ENCODE measurements at regions not wholly inside any gene's neighbourhood (a gene's known extent, or its start where the extent isn't known, plus 50 kb on each side); places are given as distances from the start of the nearest gene placed in this dataset.
"Not testable (repeated sequence)": the region's sequence is repeated elsewhere in the genome, so short reads cannot be mapped to it uniquely, and the experiment has no call there.

DNA sequence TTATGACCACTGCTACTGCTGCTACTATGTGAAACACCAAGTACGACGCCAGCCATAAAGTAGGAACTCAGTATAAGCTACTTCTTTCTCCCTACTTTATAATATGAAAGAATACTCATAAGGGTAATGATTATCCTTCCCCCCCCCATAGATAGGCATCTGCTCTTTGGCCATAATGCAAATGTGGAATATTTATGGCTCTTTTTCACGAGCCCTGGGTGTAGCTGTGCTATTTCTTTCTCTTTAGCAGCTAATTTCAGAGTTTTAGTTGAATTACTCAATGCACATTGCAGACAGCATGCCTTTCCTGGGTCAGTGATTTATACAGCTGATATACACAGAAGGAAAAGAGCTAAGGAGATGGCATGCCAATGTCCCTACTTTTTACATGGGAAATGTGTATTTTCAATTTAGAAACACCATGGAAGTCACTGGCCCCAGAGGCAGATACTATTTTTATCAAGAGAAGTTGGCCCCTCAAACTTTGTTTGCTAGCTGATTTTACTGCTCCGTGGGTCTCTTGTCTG is 234.1 kb upstream of the KIAA1217 start:
- no peak for DNase-seq

DNA sequence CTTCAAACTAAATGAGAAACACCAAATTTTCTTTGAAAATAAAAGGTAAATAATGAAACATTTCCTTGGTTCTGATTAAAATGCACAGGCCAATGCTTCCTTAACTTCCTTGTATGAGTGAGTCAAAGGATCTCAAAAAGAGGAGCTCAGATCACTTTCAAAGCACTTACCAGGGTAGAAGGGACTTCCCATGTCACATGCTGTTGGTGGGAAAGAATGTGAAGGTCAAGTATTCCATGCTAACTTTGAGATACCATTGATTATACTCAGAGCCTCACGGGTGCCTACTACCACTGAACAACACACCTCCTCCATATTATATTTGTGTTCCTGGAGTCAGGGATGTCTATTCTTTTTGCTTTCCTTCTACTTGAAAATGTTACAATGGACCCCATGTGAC is 233.5 kb upstream of the KIAA1217 start:
- no peak for DNase-seq

DNA sequence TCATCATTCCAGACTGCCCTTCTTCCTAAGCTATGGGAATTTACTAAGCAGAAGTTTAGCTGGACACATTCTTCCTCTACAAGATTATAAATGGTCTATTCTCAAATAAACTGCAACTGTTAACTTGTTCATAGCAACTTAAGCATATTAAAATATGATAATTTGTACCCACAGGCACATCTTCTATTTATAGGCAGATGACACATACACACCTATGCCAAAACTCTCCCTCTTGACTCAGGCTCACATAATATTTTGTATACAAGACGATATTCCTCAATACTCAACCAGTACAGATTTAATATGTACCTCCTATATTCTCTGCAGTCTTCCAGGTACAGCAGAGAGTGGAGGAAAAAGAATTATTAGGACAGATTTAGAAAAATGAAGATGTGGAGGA is 232.7 kb upstream of the KIAA1217 start:
- no peak for DNase-seq

DNA sequence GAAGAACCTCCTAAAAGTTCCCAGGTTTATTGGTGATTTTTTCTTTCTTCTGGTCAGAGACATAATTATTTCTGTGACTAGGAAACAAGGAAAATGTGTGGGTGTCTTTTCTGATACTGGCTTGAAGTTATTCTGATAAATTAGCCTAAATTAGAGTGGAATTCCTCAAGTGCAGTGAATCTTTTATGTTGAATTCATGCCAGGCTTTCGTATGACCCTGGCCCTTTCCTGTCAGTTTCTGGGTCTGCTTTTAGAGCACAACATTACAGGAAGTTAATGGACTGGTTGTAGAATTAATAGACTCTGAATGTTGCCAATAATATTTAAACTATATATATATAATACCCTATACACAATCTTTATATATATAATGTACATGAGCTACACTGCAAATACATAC is 230.6 kb upstream of the KIAA1217 start:
- no peak for DNase-seq

DNA sequence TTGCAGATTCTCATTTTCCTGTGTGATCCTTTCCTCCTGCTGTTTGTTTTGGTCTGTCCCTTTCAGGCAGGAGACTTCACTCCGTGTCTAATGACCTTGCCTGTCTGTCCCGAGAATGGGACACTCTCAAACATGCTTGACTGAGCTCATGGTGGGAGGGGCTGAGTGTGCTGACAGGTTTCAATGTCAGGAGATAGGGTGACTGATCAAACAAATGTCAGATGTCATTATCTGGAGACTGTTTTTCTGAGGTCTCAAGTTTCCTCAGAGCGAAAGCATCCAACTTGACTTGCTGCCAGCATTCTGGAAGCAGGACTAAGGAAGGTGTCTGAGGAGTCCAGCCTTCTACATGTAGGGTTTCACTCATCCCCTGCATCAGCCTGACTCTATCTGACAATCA is 228.8 kb upstream of the KIAA1217 start:
- DNase-seq = no peak

DNA sequence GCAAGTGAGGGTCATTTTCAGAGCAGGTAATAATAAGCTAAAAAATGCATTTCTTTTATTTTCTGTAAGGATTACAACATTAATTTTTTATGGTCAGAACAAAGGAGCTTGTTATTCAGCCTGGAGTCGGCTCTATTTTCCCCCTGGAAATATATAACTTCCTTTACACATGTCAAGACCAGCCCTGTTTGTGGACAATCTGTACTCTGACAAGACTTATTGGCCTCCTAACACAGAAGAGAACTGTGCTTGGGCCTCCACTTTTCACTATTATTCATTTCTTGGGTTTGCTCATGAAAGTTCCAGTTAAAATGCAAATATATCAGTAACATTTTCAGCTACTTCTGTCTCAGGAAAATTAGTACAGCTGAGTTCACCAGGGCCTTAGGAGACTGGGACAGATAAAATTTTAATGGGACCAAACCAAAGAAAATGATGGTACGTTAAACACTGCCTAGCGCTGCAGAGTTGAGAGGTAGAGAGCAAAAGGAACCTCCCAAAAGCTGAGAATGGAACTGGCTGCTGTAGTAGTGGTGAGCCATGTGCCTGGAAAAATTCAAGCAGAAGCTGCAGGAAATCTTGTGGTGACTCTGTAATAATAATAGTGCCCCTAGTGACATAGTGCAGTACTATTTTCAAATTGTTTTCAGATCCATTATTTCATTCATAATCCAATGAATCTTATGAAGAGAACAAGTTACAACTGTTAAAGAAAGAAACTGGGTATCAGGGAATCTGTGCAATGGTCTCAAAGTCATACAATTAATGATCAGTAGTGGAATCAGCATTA is 227.2 kb upstream of the KIAA1217 start:
- no peak for DNase-seq

DNA sequence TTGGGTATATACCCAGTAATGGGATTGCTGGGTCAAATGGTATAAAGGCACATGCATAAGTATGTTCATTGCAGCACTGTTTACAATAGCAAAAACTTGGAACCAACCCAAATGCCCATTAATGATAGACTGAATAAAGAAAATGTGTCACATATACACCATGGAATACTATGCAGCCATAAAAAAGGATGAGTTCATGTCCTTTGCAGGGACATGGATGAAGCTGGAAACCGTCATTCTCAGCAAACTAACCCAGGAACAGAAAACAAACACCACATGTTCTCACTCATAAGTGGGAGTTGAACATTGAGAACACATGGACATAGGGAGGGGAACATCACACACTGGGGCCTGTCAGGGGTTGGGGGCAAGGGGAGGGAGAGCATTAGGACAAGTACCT is 224.5 kb upstream of the KIAA1217 start:
- DNase-seq = not testable (repeated sequence)

DNA sequence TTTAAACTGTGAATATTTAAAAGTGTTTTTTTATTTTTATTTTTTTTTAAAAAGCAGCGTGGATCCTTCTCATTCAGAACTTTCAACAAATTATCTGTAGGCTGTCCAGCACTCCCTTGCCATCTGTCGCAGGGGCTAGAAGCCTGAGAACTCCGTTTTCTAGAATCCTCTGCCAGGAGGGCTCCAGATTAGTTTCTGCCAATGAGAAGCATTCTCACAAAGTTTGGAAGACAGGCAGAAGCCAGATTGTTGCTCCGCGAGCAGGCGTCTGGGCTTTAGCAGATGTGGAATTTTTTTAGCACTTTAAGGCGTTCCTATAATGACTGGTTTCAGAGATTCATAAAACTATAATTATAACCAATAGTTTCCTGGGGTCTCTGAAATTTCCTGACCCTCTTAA is 220.9 kb upstream of the KIAA1217 start:
- DNase-seq = no peak

DNA sequence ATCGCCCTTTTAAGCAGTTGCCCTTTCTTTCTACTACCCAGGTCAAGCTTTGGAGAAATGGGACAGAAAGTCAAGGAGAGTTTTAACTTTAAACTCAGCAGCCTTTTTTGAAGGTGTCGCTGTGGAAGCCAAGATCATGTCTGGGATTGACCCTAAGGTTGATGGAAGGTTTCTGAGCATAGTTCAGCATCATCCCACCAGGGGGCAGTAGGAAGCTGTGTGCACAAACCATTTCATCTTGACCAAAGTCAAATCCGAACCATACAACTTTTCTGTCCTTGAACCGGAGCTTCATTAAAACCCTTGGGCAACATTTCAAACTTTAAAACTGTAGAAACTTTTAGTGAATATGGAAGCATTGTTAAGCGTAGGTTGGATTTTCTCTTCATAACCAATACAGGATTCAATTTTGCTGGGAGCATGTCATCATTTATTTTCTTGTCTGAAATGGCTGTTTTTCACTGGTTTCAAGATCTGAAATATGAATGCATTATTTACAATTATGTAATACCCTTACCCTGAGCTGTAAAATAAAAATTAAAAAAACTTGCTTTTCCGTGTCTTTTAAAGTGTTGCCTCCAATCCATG is 214.4 kb upstream of the KIAA1217 start:
- no peak for DNase-seq

DNA sequence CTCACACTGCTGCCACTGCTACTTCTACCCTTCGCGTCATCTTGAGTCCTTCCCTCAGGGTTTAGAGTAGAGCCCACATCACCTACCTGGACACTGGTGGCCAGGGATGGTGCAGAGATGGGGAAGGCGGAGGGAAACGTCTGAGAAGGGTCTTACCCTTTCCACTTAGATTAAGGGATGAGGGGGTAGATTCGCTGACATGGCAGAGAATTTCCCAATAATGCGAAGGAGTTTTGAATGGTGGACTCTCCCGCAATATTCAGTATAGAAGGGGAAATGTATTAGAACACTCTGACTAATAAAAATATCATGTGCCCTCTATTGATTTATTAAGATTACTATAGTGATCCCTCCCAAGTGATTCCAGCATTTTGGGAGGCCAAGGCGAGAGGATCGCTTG is 209.5 kb upstream of the KIAA1217 start:
- no peak for DNase-seq

DNA sequence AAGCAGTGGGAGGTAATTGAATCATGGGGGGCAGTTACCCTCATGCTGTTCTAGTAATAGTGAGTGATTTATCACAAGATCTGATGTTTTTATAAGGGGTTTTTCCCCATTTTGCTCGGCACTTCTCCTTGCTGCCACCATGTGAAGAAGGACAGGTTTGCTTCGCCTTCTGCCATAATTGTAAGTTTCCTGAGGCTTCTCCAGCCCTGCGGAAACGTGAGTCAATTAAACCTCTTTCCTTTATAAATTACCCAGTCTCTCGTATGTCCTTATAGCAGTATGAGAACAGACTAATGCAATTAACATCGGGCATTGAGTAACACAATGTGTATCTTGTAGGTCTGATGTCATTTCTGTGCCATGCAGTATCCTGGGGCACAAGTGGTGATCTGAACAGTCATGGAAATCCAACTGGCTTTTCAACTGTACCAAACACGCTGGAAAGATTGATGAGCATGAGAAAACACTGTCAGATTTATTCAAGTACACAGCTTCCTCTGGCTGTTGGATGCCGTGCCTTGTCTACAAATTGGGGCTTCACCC is 208.6 kb upstream of the KIAA1217 start:
- DNase-seq = no peak

DNA sequence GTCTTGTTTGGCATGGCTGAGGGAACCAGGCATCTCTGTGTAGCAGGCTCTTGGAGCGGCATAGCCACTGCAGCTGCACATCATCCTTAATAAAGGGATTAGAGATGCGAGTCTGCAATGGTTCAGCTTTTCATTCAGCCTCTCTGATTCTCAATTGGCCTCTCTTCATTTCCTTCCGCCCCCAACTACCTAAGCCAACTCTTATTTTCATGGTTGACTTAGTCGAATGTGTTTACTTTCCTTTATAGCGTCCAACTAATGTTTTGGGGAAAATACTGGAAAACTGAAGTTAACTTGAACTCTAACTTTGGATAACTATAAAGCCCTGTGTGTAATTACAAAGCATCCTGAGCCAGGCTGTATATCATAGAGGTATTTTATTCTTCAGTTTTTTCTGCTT is 202.2 kb upstream of the KIAA1217 start:
- DNase-seq = no peak

DNA sequence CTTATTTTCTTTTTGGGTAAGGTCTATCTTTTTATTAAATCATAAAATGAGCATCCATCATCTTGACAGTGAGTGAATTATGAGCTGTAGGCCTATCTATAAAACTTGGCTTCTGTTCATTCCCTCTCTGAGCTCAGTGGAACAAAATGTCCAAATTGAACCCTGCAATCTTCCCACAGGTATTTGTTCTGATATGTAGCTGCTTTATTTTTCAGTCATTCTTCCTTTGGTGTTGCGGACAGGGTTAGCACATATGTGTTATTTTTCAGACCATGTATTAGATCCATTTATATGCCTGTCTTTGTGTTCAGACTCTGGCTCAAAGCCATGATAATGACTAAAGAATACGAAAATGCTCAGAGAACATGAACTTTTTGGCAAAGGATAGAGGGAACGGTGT is 201.6 kb upstream of the KIAA1217 start:
- DNase-seq = no peak

DNA sequence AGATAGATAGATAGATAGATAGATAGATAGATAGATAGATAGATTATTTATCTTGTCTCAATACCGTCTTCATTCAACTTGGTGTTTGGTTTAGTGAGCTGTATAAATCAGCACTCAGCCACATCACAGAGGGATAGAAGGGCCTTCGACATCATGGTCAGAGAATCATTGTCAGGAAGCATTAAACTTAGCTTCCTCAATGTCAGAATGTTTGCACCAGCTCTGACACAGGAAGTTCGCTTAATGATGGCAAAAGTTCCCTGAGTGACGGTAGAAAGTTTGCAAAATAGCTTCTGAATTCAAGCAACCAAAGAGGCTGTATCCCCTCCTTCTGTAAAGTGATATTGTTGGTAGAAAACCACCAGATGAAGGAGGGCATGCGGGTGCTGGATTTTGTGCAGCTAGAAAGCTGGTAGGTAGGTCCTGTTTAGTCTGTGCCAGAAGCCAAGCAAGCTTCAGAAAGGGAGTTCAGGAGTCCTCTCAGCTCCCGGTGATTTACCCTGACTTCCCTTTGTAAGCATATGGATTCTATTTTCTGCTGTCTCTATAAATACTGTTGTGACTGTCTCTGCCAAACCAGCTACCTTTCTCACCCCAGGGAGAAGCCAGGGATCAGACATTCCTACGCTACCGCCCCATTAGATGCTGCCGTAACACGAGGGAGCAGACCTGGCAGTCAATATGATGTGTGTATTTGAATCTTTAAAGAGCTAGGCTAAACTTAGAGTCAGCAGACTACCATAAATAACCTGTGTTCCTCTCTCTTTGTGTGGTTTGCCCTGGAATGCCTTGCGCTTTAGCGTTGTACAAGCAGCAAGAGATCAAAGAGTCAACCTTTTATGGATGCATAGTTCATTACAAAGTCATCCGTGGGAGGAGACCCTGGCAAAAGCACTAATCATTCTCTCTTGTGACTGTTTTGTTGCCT is 200.5 kb upstream of the KIAA1217 start:
- no peak for DNase-seq

DNA sequence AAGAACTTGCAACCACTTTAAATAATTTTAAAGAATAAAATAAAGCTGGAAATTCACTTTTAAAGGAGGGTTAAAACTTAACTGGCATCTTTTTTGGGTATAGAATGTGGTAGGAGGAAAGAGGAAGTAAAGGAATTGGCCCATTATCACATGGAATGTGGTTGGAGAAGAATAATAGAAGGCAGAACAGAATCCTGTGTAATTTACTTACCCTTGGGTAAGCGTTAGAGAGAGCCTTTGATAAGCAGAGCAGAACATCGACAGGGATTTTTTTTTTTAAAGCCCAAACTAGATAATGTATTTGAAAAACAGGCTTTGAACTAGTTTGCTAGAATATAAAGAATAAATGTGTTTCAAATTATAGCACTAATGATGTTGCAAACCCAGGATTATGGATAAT is 199.8 kb upstream of the KIAA1217 start:
- DNase-seq = no peak

DNA sequence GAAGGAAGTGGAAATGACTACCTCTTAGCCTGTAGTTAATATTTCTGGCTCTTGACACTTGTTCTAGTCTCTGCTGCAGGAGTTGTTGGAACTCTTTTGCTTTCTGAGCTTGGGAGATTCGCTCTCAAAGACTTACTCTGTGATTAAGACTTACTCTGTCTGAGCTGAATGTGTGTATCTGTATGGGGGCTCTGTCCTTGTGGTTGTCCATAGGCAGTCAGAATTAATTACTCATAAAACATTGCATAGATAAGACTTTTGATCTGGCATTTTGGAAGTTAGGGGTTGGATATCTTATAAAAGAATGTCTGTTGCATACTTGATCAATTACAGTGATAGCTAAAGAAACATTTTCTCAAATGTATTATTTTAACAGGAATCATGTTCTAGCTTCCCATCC is 199.2 kb upstream of the KIAA1217 start:
- DNase-seq = no peak

DNA sequence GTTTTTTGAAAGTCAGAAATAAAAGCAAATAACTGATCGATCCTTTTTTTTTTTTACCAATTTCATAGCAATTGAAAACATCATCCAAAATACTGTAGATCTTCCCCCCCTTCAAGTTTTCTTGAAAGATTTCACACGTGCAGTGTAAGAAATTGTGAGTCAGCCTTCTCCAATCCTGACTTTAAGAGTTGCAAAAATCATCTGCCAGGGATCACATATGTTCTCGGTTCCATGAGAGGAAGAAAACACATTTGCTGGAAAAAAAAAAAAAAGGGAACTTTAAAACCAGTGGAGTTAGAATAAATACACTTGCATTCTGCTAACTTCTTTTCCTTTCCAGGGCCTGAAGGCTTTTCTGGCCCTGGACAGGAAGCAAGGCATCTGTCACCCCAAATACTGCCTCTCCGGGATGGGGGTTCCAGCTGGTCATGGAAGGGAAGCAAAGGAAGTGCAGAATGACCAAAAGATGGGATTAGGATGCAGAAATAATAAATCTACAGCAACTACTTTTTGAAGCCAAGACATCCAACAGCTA is 198.4 kb upstream of the KIAA1217 start:
- no peak for DNase-seq

DNA sequence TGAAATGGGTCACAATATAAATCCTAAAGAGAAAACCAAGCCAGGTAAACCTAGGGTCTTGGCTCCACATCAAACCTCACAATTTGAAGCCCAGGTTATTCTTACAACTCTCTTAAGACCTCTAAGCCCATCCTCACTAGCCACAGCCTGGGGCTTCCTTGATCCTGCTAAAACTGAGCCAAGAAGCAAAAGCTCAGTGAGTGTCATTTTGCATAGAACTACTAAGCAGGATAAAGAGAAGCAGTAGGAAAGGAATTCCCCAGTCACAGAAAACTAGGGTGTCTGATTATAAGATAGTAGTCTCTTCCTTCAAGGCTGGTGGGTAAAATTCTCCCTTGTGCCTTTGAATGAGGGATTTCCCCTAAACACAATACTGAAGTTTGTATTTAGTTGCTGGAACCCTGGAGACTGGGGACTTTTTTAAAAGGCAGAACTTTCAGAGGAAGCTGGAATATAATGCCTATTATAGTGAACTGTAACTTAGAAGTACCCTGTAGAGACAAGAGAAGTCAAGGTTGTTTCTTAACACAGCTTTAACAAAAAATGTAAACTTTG is 196.6 kb upstream of the KIAA1217 start:
- no peak for DNase-seq

DNA sequence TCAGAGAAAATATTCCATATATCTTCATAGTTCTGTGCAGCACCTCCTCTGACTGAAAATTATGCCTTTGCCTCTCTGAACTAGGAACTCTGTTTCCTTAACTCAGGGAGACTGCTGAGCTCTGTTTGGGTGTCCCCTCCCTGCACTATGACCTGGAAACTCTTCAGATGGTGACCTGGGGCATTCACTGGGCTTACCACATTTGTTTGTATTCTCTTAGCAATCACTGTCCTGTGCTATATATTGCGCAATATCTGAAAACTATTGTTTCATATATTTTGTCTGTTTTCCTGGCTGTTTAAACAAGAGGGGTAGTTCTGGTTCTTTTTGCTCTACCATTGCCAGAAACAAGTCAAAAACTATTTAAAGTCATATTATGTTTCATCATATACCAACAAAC is 181.8 kb upstream of the KIAA1217 start:
- no peak for DNase-seq

DNA sequence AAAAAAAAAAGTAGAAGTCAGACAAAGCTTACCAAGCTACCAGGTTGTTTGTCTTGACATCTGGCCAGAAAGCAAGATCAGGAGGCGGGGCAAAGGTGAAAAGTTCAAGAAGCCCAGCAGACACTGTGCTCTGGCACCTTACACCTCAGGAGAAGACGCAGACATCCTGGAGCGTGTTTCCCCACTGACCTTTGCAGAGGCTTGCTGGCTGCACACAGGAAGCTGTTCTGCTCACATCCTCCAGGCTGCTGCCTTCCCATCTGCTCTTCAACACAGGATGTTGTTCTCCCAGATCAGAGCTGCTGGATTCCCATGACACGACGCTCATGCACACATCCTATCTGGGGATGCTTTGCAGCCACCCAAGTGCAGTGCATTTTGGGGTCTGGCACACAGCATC is 174.4 kb upstream of the KIAA1217 start:
- DNase-seq = no peak

DNA sequence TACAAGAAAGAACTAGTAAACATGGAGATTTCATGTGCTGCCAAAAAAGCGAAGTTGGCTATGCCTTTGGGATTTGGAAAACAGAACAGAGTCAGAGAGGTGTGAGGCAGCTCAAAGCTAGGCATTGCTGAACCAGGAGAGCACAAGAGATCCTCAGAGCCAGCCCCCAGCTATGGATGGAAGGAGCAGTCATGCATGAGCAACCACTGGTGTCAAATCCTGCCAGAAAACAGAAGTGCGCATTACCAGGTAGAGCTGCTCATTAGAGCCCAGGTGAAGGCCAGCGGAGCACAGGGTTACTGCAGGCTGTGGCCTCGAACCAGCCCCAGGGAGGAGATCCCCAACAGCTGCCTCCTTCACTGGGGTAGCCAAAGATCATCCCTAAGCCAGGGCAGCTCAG is 173.2 kb upstream of the KIAA1217 start:
- DNase-seq = no peak

DNA sequence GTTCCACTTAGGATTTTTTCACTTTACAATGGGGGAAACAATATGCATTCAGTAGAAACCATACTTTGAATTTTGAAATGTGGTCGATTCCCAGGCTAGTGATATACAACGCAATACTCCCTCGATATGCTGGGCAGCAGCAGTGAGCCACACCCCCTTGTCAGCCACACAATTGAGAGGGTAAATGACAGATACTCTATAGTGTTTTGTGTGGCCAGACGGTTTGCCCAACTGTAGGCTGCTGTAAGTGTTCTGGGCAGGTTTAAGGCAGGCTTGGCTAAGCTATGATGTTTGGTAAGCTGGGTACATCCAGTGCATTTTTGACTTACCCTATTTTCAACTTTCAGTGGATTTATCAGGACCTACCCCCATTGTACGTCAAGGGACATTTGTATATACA is 169.6 kb upstream of the KIAA1217 start:
- no peak for DNase-seq

DNA sequence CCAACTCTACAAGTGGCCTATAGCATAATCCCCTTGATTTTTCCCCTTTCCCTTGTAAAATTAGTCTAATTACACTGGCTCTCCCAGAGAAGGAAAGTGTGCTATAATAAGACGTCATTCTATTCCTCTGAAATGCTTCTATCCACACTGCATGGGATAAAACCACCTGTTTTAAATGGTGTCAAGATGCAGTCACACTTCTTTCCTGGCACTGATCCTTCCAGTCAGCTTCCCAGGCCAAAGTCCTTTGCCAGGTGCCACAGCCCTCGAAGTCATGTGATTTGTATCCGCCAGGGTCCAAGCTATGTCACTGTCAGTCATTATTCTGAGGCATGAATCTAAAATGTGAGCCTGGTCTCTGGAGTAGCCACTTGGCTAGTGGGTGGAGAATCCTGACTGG is 169.0 kb upstream of the KIAA1217 start:
- DNase-seq = no peak
